Fibroblast of gingiva (primary cell): ENCODE measurements at regions not wholly inside any gene's neighbourhood (a gene's known extent, or its start where the extent isn't known, plus 50 kb on each side); places are given as distances from the start of the nearest gene placed in this dataset.

Experiments used
- DNase-seq: peaks from one replicate; pipeline ENCODE4 v3.0.0-alpha.2; 2011; ENCODE audit warnings: low read depth

- DNase-seq: no peak
Observed at GRCh38 chr12:38556647-38557046, 240.1 kb downstream of the ALG10B start.

- DNase-seq: no peak
Observed at GRCh38 chr12:38585086-38585485, 268.5 kb downstream of the ALG10B start.

- DNase-seq: no peak
Observed at GRCh38 chr12:38586789-38587188, 270.2 kb downstream of the ALG10B start.

- no peak for DNase-seq
Observed at GRCh38 chr12:38587594-38587993, 271.0 kb downstream of the ALG10B start.

- DNase-seq: no peak
Observed at GRCh38 chr12:38588624-38589305, 272.2 kb downstream of the ALG10B start.

GRCh38 chr12:38589306-38589632 is 272.7 kb downstream of the ALG10B start:
- no peak for DNase-seq

- DNase-seq: no peak
Observed at GRCh38 chr12:38601949-38602348, 285.4 kb downstream of the ALG10B start.
